ENCODE measurements at regions not wholly inside any gene's neighbourhood (a gene's known extent, or its start where the extent isn't known, plus 50 kb on each side); places are given as distances from the start of the nearest gene placed in this dataset.

- Histone ChIP-seq H3K79me1 (ENCODE audit: low read depth, low read length) (no peaks in the 10 kb centered on the region), H3K14ac (ENCODE audit: low read length) (no peak overlapping the region), H3K4me3 (ENCODE audit: low read length in 2 of 2) (no peak overlapping the region), H2AK5ac (ENCODE audit: low read depth, low read length) (no peak overlapping the region), H4K91ac (ENCODE audit: low read depth, low read length, poor library complexity) (no peak overlapping the region), H3K4ac (ENCODE audit: low read length) (no peak overlapping the region), H2BK120ac (ENCODE audit: low read depth, low read length) (no peak overlapping the region), H2BK15ac (ENCODE audit: low read length) (no peak overlapping the region), H2BK5ac (ENCODE audit: low read length) (no peak overlapping the region), H4K8ac (ENCODE audit: low read depth, low read length) (no peak overlapping the region), H3K18ac (ENCODE audit: low read length) (no peak overlapping the region), H3K9me3 (replicated peaks in 1 of 2; ENCODE audit: control insufficient read depth in 2 of 2, insufficient read depth in 1 of 2, low read depth in 1 of 2, low read length in 2 of 2) (no peaks in the 10 kb centered on the region), H3K36me3 (replicated peaks in 1 of 2; ENCODE audit: control insufficient read depth in 2 of 2, insufficient read depth in 2 of 2, low read length in 2 of 2) (no peaks in the 10 kb centered on the region), H2BK12ac (ENCODE audit: low read length) (no peak overlapping the region), H3K9ac (ENCODE audit: low read depth, low read length, poor library complexity) (no peak overlapping the region), H3K4me1 (ENCODE audit: control insufficient read depth in 2 of 2, insufficient read depth in 1 of 2, low read depth in 1 of 2, low read length in 2 of 2) (no peaks in the 10 kb centered on the region), H3K4me2 (ENCODE audit: insufficient read depth, low read length, poor library complexity, severe bottlenecking) (no peak overlapping the region), H3K27me3 (ENCODE audit: control insufficient read depth in 3 of 3, insufficient read depth in 3 of 3, low read depth in 1 of 3, low read length in 3 of 3) (no peaks in the 10 kb centered on the region), H3K23ac (ENCODE audit: low read depth, low read length, poor library complexity) (no peak overlapping the region), H3K27ac (replicated peaks; ENCODE audit: low read length) (no peak overlapping the region), H2AFZ (ENCODE audit: low read length) (no peak overlapping the region)
- no peak for DNase-seq (ENCODE audit: low spot score)
- no CpG with 5 or more reads among the region's 2 CpGs for WGBS, 2 donors (ENCODE audit: extremely low coverage in 2 of 2, insufficient read length in 2 of 2, insufficient replicate concordance in 1 of 2)
These were observed 111.9 kb upstream of the SYT4 start for GRCh38 chr18:43389163-43389562.

DNA sequence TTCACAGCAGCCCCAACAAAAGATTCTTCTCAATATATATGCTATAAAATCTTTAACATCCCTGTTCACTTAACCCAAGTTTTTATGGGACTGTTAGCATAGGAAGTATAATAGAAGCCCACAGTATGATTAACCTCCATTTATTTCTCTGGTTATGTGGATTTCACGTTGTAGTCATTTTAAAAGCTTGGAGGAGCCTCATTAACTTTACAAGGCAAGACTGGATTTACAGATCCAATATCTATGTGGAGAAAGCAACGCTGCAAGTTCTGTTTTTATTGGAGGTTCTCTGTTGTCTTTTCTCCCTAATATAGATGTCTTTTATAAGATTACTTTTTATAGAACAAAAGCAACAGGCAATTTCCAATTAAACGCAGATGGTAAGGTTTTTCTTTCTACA is 114.9 kb upstream of the SYT4 start:
- no peak overlapping the region for H4K8ac ChIP-seq (ENCODE audit: low read depth, low read length)
- no CpG with 5 or more reads among the region's 3 CpGs for WGBS, 2 donors (ENCODE audit: extremely low coverage in 2 of 2, insufficient read length in 2 of 2, insufficient replicate concordance in 1 of 2)
- DNase-seq (ENCODE audit: low spot score), result no peak
- H3K9me3 ChIP-seq (replicated peaks in 1 of 2; ENCODE audit: control insufficient read depth in 2 of 2, insufficient read depth in 1 of 2, low read depth in 1 of 2, low read length in 2 of 2), result no peaks in the 10 kb centered on the region
- H4K91ac ChIP-seq (ENCODE audit: low read depth, low read length, poor library complexity), result no peak overlapping the region
- no peak overlapping the region for H2BK15ac ChIP-seq (ENCODE audit: low read length)
- no peak overlapping the region for H3K18ac ChIP-seq (ENCODE audit: low read length)
- no peak overlapping the region for H2AFZ ChIP-seq (ENCODE audit: low read length)
- H3K4ac ChIP-seq (ENCODE audit: low read length), result no peak overlapping the region
- no peak overlapping the region for H3K4me2 ChIP-seq (ENCODE audit: insufficient read depth, low read length, poor library complexity, severe bottlenecking)
- no peak overlapping the region for H2BK12ac ChIP-seq (ENCODE audit: low read length)
- no peak overlapping the region for H2BK120ac ChIP-seq (ENCODE audit: low read depth, low read length)
- no peak overlapping the region for H3K9ac ChIP-seq (ENCODE audit: low read depth, low read length, poor library complexity)
- H3K79me1 ChIP-seq (ENCODE audit: low read depth, low read length), result no peaks in the 10 kb centered on the region
- no peaks in the 10 kb centered on the region for H3K36me3 ChIP-seq (replicated peaks in 1 of 2; ENCODE audit: control insufficient read depth in 2 of 2, insufficient read depth in 2 of 2, low read length in 2 of 2)
- H3K23ac ChIP-seq (ENCODE audit: low read depth, low read length, poor library complexity), result no peak overlapping the region
- no peak overlapping the region for H2AK5ac ChIP-seq (ENCODE audit: low read depth, low read length)
- no peak overlapping the region for H3K27ac ChIP-seq (replicated peaks; ENCODE audit: low read length)
- H3K4me1 ChIP-seq (ENCODE audit: control insufficient read depth in 2 of 2, insufficient read depth in 1 of 2, low read depth in 1 of 2, low read length in 2 of 2), result no peaks in the 10 kb centered on the region
- no peak overlapping the region for H3K14ac ChIP-seq (ENCODE audit: low read length)
- H3K27me3 ChIP-seq (ENCODE audit: control insufficient read depth in 3 of 3, insufficient read depth in 3 of 3, low read depth in 1 of 3, low read length in 3 of 3), result no peaks in the 10 kb centered on the region
- H3K4me3 ChIP-seq (ENCODE audit: low read length in 2 of 2), result no peak overlapping the region
- H2BK5ac ChIP-seq (ENCODE audit: low read length), result no peak overlapping the region

DNA sequence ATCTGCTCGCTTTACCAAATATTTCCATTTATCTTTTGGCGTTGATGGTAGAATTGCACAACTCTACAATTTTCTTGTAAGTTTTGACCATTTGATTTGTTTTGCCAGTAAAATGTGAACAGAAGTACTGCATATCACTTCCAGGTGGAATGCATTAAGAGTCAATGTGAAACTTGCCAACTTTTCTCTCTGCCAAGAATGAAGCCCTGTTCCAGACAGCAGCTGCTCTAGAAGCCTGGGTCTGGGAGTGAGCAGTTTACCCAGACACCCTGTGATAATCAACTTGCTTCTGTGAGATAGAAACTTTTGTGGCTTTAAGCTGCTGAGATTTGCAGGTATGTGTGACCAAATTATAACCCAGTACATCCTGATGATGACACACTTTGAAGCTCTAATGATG is 115.9 kb upstream of the SYT4 start:
- Histone ChIP-seq H2BK5ac (ENCODE audit: low read length) (no peak overlapping the region), H2BK15ac (ENCODE audit: low read length) (no peak overlapping the region), H3K36me3 (replicated peaks in 1 of 2; ENCODE audit: control insufficient read depth in 2 of 2, insufficient read depth in 2 of 2, low read length in 2 of 2) (no peaks in the 10 kb centered on the region), H3K18ac (ENCODE audit: low read length) (no peak overlapping the region), H3K27me3 (ENCODE audit: control insufficient read depth in 3 of 3, insufficient read depth in 3 of 3, low read depth in 1 of 3, low read length in 3 of 3) (no peaks in the 10 kb centered on the region), H3K14ac (ENCODE audit: low read length) (no peak overlapping the region), H4K91ac (ENCODE audit: low read depth, low read length, poor library complexity) (no peak overlapping the region), H3K79me1 (ENCODE audit: low read depth, low read length) (no peaks in the 10 kb centered on the region), H3K27ac (replicated peaks; ENCODE audit: low read length) (no peak overlapping the region), H3K4me2 (ENCODE audit: insufficient read depth, low read length, poor library complexity, severe bottlenecking) (no peak overlapping the region), H2AFZ (ENCODE audit: low read length) (no peak overlapping the region), H3K4me3 (ENCODE audit: low read length in 2 of 2) (no peak overlapping the region), H3K9me3 (replicated peaks in 1 of 2; ENCODE audit: control insufficient read depth in 2 of 2, insufficient read depth in 1 of 2, low read depth in 1 of 2, low read length in 2 of 2) (no peaks in the 10 kb centered on the region), H2AK5ac (ENCODE audit: low read depth, low read length) (no peak overlapping the region), H4K8ac (ENCODE audit: low read depth, low read length) (no peak overlapping the region), H3K4me1 (ENCODE audit: control insufficient read depth in 2 of 2, insufficient read depth in 1 of 2, low read depth in 1 of 2, low read length in 2 of 2) (no peaks in the 10 kb centered on the region), H3K4ac (ENCODE audit: low read length) (no peak overlapping the region), H2BK12ac (ENCODE audit: low read length) (no peak overlapping the region), H3K23ac (ENCODE audit: low read depth, low read length, poor library complexity) (no peak overlapping the region), H2BK120ac (ENCODE audit: low read depth, low read length) (no peak overlapping the region), H3K9ac (ENCODE audit: low read depth, low read length, poor library complexity) (no peak overlapping the region)
- no CpG with 5 or more reads among the region's 2 CpGs for WGBS, 2 donors (ENCODE audit: extremely low coverage in 2 of 2, insufficient read length in 2 of 2, insufficient replicate concordance in 1 of 2)
- DNase-seq (ENCODE audit: low spot score), result no peak

DNA sequence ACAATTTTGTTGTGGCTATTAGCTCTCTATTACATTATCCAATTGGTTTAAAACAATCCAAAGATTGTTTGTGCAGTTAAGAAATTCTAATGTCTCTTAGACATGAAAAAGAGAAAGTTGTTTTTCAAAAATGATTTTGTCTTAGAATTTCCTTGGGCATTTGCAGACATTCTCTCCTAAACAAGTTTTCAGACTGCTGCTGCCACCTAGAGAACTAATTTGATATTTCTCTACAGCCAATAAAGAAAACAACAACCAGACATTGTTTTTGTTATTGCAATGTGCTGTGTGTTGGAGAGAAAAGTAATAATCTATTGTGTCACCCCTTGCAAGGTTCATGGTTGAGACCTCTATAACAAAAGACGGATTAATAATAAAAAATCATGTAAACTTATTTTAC is 119.0 kb upstream of the SYT4 start:
- Histone ChIP-seq H3K36me3 (replicated peaks in 1 of 2; ENCODE audit: control insufficient read depth in 2 of 2, insufficient read depth in 2 of 2, low read length in 2 of 2) (no peaks in the 10 kb centered on the region), H3K79me1 (ENCODE audit: low read depth, low read length) (no peaks in the 10 kb centered on the region), H3K27me3 (ENCODE audit: control insufficient read depth in 3 of 3, insufficient read depth in 3 of 3, low read depth in 1 of 3, low read length in 3 of 3) (no peaks in the 10 kb centered on the region), H2BK12ac (ENCODE audit: low read length) (no peak overlapping the region), H2AFZ (ENCODE audit: low read length) (no peak overlapping the region), H3K18ac (ENCODE audit: low read length) (no peak overlapping the region), H2BK5ac (ENCODE audit: low read length) (no peak overlapping the region), H3K23ac (ENCODE audit: low read depth, low read length, poor library complexity) (no peak overlapping the region), H3K4me2 (ENCODE audit: insufficient read depth, low read length, poor library complexity, severe bottlenecking) (no peak overlapping the region), H4K91ac (ENCODE audit: low read depth, low read length, poor library complexity) (no peak overlapping the region), H3K9me3 (replicated peaks in 1 of 2; ENCODE audit: control insufficient read depth in 2 of 2, insufficient read depth in 1 of 2, low read depth in 1 of 2, low read length in 2 of 2) (no peaks in the 10 kb centered on the region), H3K14ac (ENCODE audit: low read length) (no peak overlapping the region), H3K4me1 (ENCODE audit: control insufficient read depth in 2 of 2, insufficient read depth in 1 of 2, low read depth in 1 of 2, low read length in 2 of 2) (no peaks in the 10 kb centered on the region), H2AK5ac (ENCODE audit: low read depth, low read length) (no peak overlapping the region), H2BK15ac (ENCODE audit: low read length) (no peak overlapping the region), H3K9ac (ENCODE audit: low read depth, low read length, poor library complexity) (no peak overlapping the region), H3K4ac (ENCODE audit: low read length) (no peak overlapping the region), H3K27ac (replicated peaks; ENCODE audit: low read length) (no peak overlapping the region), H2BK120ac (ENCODE audit: low read depth, low read length) (no peak overlapping the region), H4K8ac (ENCODE audit: low read depth, low read length) (no peak overlapping the region), H3K4me3 (ENCODE audit: low read length in 2 of 2) (no peak overlapping the region)
- DNase-seq (ENCODE audit: low spot score), result peak; percentile 20
- WGBS, 2 donors (ENCODE audit: extremely low coverage in 2 of 2, insufficient read length in 2 of 2, insufficient replicate concordance in 1 of 2), result no CpG with 5 or more reads among the region's 1 CpG
